ENCODE measurements at regions not wholly inside any gene's neighbourhood (a gene's known extent, or its start where the extent isn't known, plus 50 kb on each side); places are given as distances from the start of the nearest gene placed in this dataset.

DNA sequence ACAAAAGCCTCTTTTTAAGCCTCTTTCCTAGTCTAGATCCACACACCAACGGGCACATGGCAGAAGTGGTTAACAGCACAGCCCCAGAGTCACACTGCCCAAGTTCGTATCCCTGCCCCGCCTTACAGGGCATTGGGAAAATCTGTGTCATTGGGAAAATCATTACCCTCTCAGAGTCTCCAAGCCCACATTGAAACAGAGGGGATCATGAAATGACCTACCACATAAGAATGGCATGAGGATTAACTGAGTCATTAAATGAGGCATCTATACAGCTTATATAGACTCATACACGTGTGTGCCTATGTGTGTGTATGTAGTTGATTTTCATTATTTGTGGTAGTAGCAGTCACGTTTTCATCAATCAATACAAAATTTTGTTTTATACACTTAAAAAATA is 469.0 kb upstream of the POU3F3 start:
- intact Hi-C loops (cut with DNase I): no loop called here
- no peak for ATAC-seq
- WGBS, 3 donors: 80 to 84% (median 81%) methylated on average over 5 of the region's 5 CpGs

DNA sequence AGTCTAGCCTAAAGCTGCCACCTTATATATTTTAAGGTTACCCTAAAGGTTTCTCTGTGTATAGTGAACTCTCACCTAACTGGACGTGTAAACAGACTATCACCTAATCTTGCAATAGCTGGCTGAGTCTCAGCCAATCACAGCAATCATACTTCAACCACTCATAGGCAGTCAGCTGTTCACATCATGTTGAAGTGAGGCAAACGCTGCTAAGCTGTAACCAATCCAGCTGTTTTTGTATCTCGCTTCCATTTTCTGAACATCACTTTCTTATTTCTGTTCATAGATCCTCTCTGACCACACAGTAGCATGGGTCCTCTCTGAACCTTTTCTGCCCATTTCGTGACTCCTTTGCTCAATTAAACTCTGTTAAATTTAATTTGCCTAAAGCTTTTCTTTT is 468.2 kb upstream of the POU3F3 start:
- intact Hi-C loops (cut with DNase I): no loop called here
- Histone ChIP-seq H3K9me3 (no peaks in the 10 kb centered on the region), H3K4me1 (no peaks in the 10 kb centered on the region), H3K36me3 (ENCODE audit: insufficient read depth in 1 of 2, low read depth in 1 of 2) (no peaks in the 10 kb centered on the region), H3K27me3 (ENCODE audit: insufficient read depth in 3 of 3, low read length in 2 of 3) (no peaks in the 10 kb centered on the region), H3K4me3 (no peak overlapping the region), H3K27ac (no peak overlapping the region)
- no peak for ATAC-seq
- no peak for DNase-seq
- 39 to 56% (median 52%) methylated on average over 4 of the region's 4 CpGs for WGBS, 3 donors
- TF ChIP-seq, protein P1, sequence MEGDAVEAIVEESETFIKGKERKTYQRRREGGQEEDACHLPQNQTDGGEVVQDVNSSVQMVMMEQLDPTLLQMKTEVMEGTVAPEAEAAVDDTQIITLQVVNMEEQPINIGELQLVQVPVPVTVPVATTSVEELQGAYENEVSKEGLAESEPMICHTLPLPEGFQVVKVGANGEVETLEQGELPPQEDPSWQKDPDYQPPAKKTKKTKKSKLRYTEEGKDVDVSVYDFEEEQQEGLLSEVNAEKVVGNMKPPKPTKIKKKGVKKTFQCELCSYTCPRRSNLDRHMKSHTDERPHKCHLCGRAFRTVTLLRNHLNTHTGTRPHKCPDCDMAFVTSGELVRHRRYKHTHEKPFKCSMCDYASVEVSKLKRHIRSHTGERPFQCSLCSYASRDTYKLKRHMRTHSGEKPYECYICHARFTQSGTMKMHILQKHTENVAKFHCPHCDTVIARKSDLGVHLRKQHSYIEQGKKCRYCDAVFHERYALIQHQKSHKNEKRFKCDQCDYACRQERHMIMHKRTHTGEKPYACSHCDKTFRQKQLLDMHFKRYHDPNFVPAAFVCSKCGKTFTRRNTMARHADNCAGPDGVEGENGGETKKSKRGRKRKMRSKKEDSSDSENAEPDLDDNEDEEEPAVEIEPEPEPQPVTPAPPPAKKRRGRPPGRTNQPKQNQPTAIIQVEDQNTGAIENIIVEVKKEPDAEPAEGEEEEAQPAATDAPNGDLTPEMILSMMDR (IDR thresholded peaks at IDR 0.05): no peak

More for the DNA sequence above, 469.0 kb upstream of the POU3F3 start:
- no peak overlapping the region for H3K27ac ChIP-seq
- H3K4me1 ChIP-seq: no peaks in the 10 kb centered on the region
- no peaks in the 10 kb centered on the region for H3K36me3 ChIP-seq (ENCODE audit: insufficient read depth in 1 of 2, low read depth in 1 of 2)
- no peak for DNase-seq
- H3K9me3 ChIP-seq: no peaks in the 10 kb centered on the region
- no peak overlapping the region for H3K4me3 ChIP-seq
- no peaks in the 10 kb centered on the region for H3K27me3 ChIP-seq (ENCODE audit: insufficient read depth in 3 of 3, low read length in 2 of 3)
- TF ChIP-seq, protein P1 (IDR thresholded peaks at IDR 0.05): no peak

DNA sequence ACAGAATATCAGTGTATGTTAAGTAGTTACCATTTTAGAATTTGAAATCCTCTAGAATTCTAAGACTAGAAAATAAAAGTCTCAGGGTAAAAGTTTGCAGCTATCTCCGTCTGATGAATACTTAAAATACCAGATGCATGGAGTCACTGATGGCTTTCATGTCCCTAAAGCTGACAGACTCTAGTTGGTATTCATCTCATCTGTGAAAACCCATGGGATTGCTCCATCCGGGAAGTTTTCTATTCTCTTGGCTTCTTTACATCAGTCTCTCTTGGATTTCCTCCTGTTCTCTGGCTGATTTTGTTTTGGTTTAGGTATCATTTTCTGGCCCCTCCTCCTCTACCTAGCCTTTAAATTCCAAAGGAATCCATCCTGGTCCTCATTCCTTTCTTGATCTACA is 465.6 kb upstream of the POU3F3 start:
- Histone ChIP-seq H3K9me3 (no peaks in the 10 kb centered on the region), H3K4me3 (no peak overlapping the region), H3K27me3 (ENCODE audit: insufficient read depth in 3 of 3, low read length in 2 of 3) (peaks cover 0 to under 1% (median 0%) of the 10 kb centered on the region in 3 donors), H3K27ac (no peak overlapping the region), H3K36me3 (ENCODE audit: insufficient read depth in 1 of 2, low read depth in 1 of 2) (no peaks in the 10 kb centered on the region), H3K4me1 (no peaks in the 10 kb centered on the region)
- TF ChIP-seq, protein P1 (IDR thresholded peaks at IDR 0.05): no peak
- WGBS, 3 donors: 10 to 25% (median 11%) methylated on average over 2 of the region's 2 CpGs
- no peak for DNase-seq
- no peak for ATAC-seq
- intact Hi-C loops (cut with DNase I): no loop called here

DNA sequence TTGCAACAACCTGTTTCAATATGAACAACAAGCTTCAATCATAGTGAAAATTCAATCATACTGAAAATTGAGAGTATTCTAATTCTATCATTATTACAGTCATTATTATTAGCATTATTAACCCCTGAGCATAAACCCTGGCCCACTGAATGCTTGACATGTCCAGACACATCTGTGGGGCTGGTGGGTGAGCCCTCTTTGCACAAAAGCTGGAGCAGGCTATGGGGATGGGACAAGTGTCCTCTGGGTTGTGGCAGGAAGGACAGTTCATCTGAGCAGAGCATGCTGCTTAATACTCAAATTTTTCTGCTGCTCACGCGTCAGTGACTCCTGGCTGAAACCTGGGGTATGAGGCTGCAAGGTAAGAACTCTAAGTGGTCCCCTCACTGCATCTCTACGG is 451.1 kb upstream of the POU3F3 start:
- TF ChIP-seq, protein P1 (IDR thresholded peaks at IDR 0.05): no peak
- no peak overlapping the region for H3K27ac ChIP-seq
- WGBS, 3 donors: 87 to 95% (median 90%) methylated on average over 3 of the region's 3 CpGs
- H3K9me3 ChIP-seq: no peaks in the 10 kb centered on the region
- ATAC-seq (no peak), DNase-seq (no peak)
- H3K36me3 ChIP-seq (ENCODE audit: insufficient read depth in 1 of 2, low read depth in 1 of 2): no peaks in the 10 kb centered on the region
- H3K27me3 ChIP-seq (ENCODE audit: insufficient read depth in 3 of 3, low read length in 2 of 3): peaks cover 0 to 3% (median 0%) of the 10 kb centered on the region in 3 donors
- H3K4me3 ChIP-seq: no peak overlapping the region
- H3K4me1 ChIP-seq: no peaks in the 10 kb centered on the region
- intact Hi-C loops (cut with DNase I): no loop called here

DNA sequence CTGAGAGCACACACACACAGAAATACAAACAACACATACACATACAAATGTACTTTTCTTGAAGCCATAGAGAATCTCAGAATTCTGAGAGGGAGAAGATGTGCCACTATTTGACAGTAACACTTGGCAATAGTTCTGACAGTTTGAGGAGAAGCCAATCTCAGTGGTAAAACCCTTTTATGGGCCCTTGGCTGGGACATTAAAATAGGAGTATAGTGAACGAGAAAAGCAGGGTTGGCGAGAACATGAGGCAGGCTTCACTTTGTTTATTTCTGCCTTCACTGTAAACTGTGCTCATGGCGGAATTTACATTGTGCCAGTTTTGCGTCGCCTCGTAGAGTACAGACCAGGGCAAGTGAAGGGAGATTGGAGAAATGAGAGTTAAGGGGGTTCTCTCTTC is 449.4 kb upstream of the POU3F3 start:
- DNase-seq (no peak), ATAC-seq (no peak)
- Histone ChIP-seq H3K9me3 (no peaks in the 10 kb centered on the region), H3K4me1 (no peaks in the 10 kb centered on the region), H3K27me3 (ENCODE audit: insufficient read depth in 3 of 3, low read length in 2 of 3) (peaks cover 0 to 3% (median 0%) of the 10 kb centered on the region in 3 donors), H3K27ac (no peak overlapping the region), H3K4me3 (no peak overlapping the region), H3K36me3 (ENCODE audit: insufficient read depth in 1 of 2, low read depth in 1 of 2) (no peaks in the 10 kb centered on the region)
- intact Hi-C loops (cut with DNase I): no loop called here
- WGBS, 3 donors: 84 to 88% (median 87%) methylated on average over 6 of the region's 6 CpGs
- TF ChIP-seq, protein P1 (IDR thresholded peaks at IDR 0.05): no peak

All from psoas muscle (tissue), 7 donors.